ENCODE measurements at regions not wholly inside any gene's neighbourhood (a gene's known extent, or its start where the extent isn't known, plus 50 kb on each side); places are given as distances from the start of the nearest gene placed in this dataset.

GRCh38 chr1:218867066-218867465, 306.6 kb upstream of the LYPLAL1 start:
- no peak for TF ChIP-seq CTCF (IDR thresholded peaks at IDR 0.05)
- no peaks in the 10 kb centered on the region for H3K36me3 Mint-ChIP-seq (ENCODE audit: unreplicated experiment)
- no peak overlapping the region for H3K4me3 Mint-ChIP-seq (ENCODE audit: unreplicated experiment)
- H3K27me3 Mint-ChIP-seq (ENCODE audit: unreplicated experiment): no peaks in the 10 kb centered on the region
- H3K27ac Mint-ChIP-seq (ENCODE audit: unreplicated experiment): no peak overlapping the region
- H3K4me1 Mint-ChIP-seq (ENCODE audit: unreplicated experiment): peaks cover 2% of the 10 kb centered on the region
- no peaks in the 10 kb centered on the region for H3K9me3 Mint-ChIP-seq (ENCODE audit: unreplicated experiment)
- no peak for DNase-seq (ENCODE audit: extremely low spot score, unreplicated experiment)

- TF ChIP-seq CTCF (IDR thresholded peaks at IDR 0.05): no peak
- Mint-ChIP-seq H3K27ac (ENCODE audit: unreplicated experiment) (no peak overlapping the region), H3K27me3 (ENCODE audit: unreplicated experiment) (no peaks in the 10 kb centered on the region), H3K4me3 (ENCODE audit: unreplicated experiment) (no peak overlapping the region), H3K36me3 (ENCODE audit: unreplicated experiment) (no peaks in the 10 kb centered on the region), H3K4me1 (ENCODE audit: unreplicated experiment) (peaks cover 2% of the 10 kb centered on the region), H3K9me3 (ENCODE audit: unreplicated experiment) (no peaks in the 10 kb centered on the region)
- no peak for DNase-seq (ENCODE audit: extremely low spot score, unreplicated experiment)
These were observed 305.6 kb upstream of the LYPLAL1 start for GRCh38 chr1:218867941-218868626.

- Mint-ChIP-seq H3K27me3 (ENCODE audit: unreplicated experiment) (no peaks in the 10 kb centered on the region), H3K36me3 (ENCODE audit: unreplicated experiment) (no peaks in the 10 kb centered on the region), H3K9me3 (ENCODE audit: unreplicated experiment) (no peaks in the 10 kb centered on the region), H3K4me3 (ENCODE audit: unreplicated experiment) (no peak overlapping the region), H3K4me1 (ENCODE audit: unreplicated experiment) (peaks cover 4% of the 10 kb centered on the region), H3K27ac (ENCODE audit: unreplicated experiment) (no peak overlapping the region)
- DNase-seq (ENCODE audit: extremely low spot score, unreplicated experiment): no peak
- no peak for TF ChIP-seq CTCF (IDR thresholded peaks at IDR 0.05)
These were observed 304.4 kb upstream of the LYPLAL1 start for GRCh38 chr1:218869276-218869675.

GRCh38 chr1:218872026-218872425, 301.7 kb upstream of the LYPLAL1 start:
- no peaks in the 10 kb centered on the region for H3K9me3 Mint-ChIP-seq (ENCODE audit: unreplicated experiment)
- no peaks in the 10 kb centered on the region for H3K36me3 Mint-ChIP-seq (ENCODE audit: unreplicated experiment)
- H3K4me3 Mint-ChIP-seq (ENCODE audit: unreplicated experiment): no peak overlapping the region
- no peak for TF ChIP-seq CTCF (IDR thresholded peaks at IDR 0.05)
- no peak overlapping the region for H3K27ac Mint-ChIP-seq (ENCODE audit: unreplicated experiment)
- H3K4me1 Mint-ChIP-seq (ENCODE audit: unreplicated experiment): peaks cover 3% of the 10 kb centered on the region
- no peaks in the 10 kb centered on the region for H3K27me3 Mint-ChIP-seq (ENCODE audit: unreplicated experiment)
- no peak for DNase-seq (ENCODE audit: extremely low spot score, unreplicated experiment)

GRCh38 chr1:218872928-218873327, 300.8 kb upstream of the LYPLAL1 start:
- no peak overlapping the region for H3K27ac Mint-ChIP-seq (ENCODE audit: unreplicated experiment)
- H3K36me3 Mint-ChIP-seq (ENCODE audit: unreplicated experiment): no peaks in the 10 kb centered on the region
- peaks cover 7% of the 10 kb centered on the region for H3K4me1 Mint-ChIP-seq (ENCODE audit: unreplicated experiment)
- TF ChIP-seq CTCF (IDR thresholded peaks at IDR 0.05): no peak
- H3K9me3 Mint-ChIP-seq (ENCODE audit: unreplicated experiment): no peaks in the 10 kb centered on the region
- H3K4me3 Mint-ChIP-seq (ENCODE audit: unreplicated experiment): no peak overlapping the region
- no peaks in the 10 kb centered on the region for H3K27me3 Mint-ChIP-seq (ENCODE audit: unreplicated experiment)
- no peak for DNase-seq (ENCODE audit: extremely low spot score, unreplicated experiment)

All from osteocyte (in vitro differentiated cells).